Endothelial cell of umbilical vein (primary cell): ENCODE measurements at regions not wholly inside any gene's neighbourhood (a gene's known extent, or its start where the extent isn't known, plus 50 kb on each side); places are given as distances from the start of the nearest gene placed in this dataset.

Experiments
- CTCF ChIP-seq, 2 donors: IDR thresholded peaks; 1 replicate in 1 of 2; 2 replicates in 1 of 2; pipeline ENCODE4 v1.5.1; 2011; ENCODE audit warnings: low read length in 2 of 2, mild to moderate bottlenecking in 2 of 2, moderate library complexity in 2 of 2, control low read depth in 1 of 2, inconsistent platforms in 1 of 2, low read depth in 1 of 2; ENCODE audit not compliant: insufficient read depth in 1 of 2; ENCODE audit errors: extremely low read depth in 1 of 2
- EZH2 ChIP-seq: IDR thresholded peaks from 2 replicates; pipeline ENCODE4 v1.6.1; 2012; ENCODE audit warnings: borderline replicate concordance, low read depth, mild to moderate bottlenecking, moderate library complexity, low read length, inconsistent platforms; ENCODE audit not compliant: severe bottlenecking
- JUN ChIP-seq: IDR thresholded peaks from 2 replicates; pipeline ENCODE4 v1.6.1; 2011; ENCODE audit warnings: borderline replicate concordance, low read depth; ENCODE audit not compliant: insufficient read length, insufficient read depth
- MAX ChIP-seq: IDR thresholded peaks from 2 replicates; pipeline ENCODE4 v1.6.1; 2011; ENCODE audit not compliant: insufficient read depth, insufficient read length
- POLR2A ChIP-seq: IDR thresholded peaks from 2 replicates; pipeline ENCODE4 v1.6.1; 2012; ENCODE audit warnings: low read depth, mild to moderate bottlenecking, control low read depth, low read length
- POLR2AphosphoS5 ChIP-seq: IDR thresholded peaks from 2 replicates; pipeline ENCODE4 v1.6.1; 2012; ENCODE audit warnings: low read depth, mild to moderate bottlenecking, control low read depth, low read length, moderate library complexity; ENCODE audit not compliant: insufficient read depth

GRCh38 chr21:32192291-32193097 is 86.4 kb downstream of the MIS18A start:
- TF ChIP-seq CTCF (IDR thresholded peaks at IDR 0.05; ENCODE audit: extremely low read depth in 1 of 2, insufficient read depth in 1 of 2, low read depth in 1 of 2, low read length in 2 of 2) (no peak), POLR2AphosphoS5 (no peak), JUN (no peak), EZH2 (no peak), POLR2A (no peak), MAX (no peak)
